Neural crest cell (in vitro differentiated cells): ENCODE measurements at regions not wholly inside any gene's neighbourhood (a gene's known extent, or its start where the extent isn't known, plus 50 kb on each side); places are given as distances from the start of the nearest gene placed in this dataset.

ENCODE experiments used
- DNase-seq: peaks from one replicate; pipeline ENCODE4 v3.0.0; 2021; ENCODE audit warnings: low read depth, mixed read lengths, low spot score
- H3K27ac Mint-ChIP-seq: one replicate; pipeline ENCODE4 v1.8.0; 2021; ENCODE audit warnings: mild to moderate bottlenecking, mixed read lengths; ENCODE audit not compliant: unreplicated experiment
- H3K27me3 Mint-ChIP-seq: 2 replicates; pipeline ENCODE4 v1.8.0; 2021; ENCODE audit warnings: low read depth, mild to moderate bottlenecking, mixed read lengths
- H3K36me3 Mint-ChIP-seq: 2 replicates; pipeline ENCODE4 v1.8.0; 2021; ENCODE audit warnings: low read depth, mild to moderate bottlenecking, mixed read lengths
- H3K4me1 Mint-ChIP-seq: 2 replicates; pipeline ENCODE4 v1.8.0; 2021; ENCODE audit warnings: mixed read lengths
- H3K4me3 Mint-ChIP-seq: one replicate; pipeline ENCODE4 v1.8.0; 2021; ENCODE audit warnings: mild to moderate bottlenecking, mixed read lengths
- H3K9me3 Mint-ChIP-seq: 2 replicates; pipeline ENCODE4 v1.8.0; 2021; ENCODE audit warnings: mixed read lengths
- CTCF ChIP-seq: fragments of 200-600 bp; sonication (generic); conservative IDR thresholded peaks from 2 replicates; pipeline ENCODE4 v1.5.0; 2021; ENCODE audit warnings: antibody characterized with exemption, mild to moderate bottlenecking

DNA sequence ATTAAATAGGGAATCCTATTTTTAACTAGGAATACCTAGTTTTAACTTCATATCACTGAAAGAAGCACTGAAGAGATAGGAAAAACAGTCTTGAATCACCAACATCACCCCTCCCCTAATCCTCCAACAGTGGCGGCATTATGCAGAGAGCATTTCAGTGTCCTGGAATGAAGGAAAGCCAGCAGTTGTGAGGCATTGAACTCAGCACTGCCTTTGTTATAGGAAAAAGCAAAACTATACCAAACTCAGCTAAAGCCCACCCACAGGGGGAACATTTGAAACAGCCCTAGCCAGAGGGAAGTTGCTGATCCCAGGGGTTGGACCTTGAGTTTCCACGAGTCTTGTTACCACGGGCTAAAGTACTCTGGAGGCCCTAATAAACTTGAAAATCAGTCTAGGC lies 310.6 kb upstream of the EDIL3 start:
- no peak for TF ChIP-seq CTCF
- H3K9me3 Mint-ChIP-seq: peaks cover 20% of the 10 kb centered on the region
- H3K27me3 Mint-ChIP-seq: no peaks in the 10 kb centered on the region
- H3K4me1 Mint-ChIP-seq: peaks cover 9% of the 10 kb centered on the region
- H3K4me3 Mint-ChIP-seq: no peak overlapping the region
- H3K36me3 Mint-ChIP-seq: peaks cover 3% of the 10 kb centered on the region
- peak overlapping the region; percentile 92 for H3K27ac Mint-ChIP-seq
- no peak for DNase-seq

GRCh38 chr5:84693256-84693655 lies 308.6 kb upstream of the EDIL3 start:
- Mint-ChIP-seq H3K27me3 (no peaks in the 10 kb centered on the region), H3K36me3 (peaks cover 3% of the 10 kb centered on the region), H3K4me1 (peaks cover 9% of the 10 kb centered on the region), H3K27ac (no peak overlapping the region), H3K9me3 (peaks cover 13% of the 10 kb centered on the region), H3K4me3 (no peak overlapping the region)
- no peak for DNase-seq
- no peak for TF ChIP-seq CTCF

GRCh38 chr5:84688566-84688965 lies 303.9 kb upstream of the EDIL3 start:
- Mint-ChIP-seq H3K27ac (no peak overlapping the region), H3K36me3 (peaks cover 3% of the 10 kb centered on the region), H3K4me3 (no peak overlapping the region), H3K4me1 (no peaks in the 10 kb centered on the region), H3K27me3 (no peaks in the 10 kb centered on the region), H3K9me3 (peaks cover 8% of the 10 kb centered on the region)
- no peak for TF ChIP-seq CTCF
- DNase-seq: no peak

DNA sequence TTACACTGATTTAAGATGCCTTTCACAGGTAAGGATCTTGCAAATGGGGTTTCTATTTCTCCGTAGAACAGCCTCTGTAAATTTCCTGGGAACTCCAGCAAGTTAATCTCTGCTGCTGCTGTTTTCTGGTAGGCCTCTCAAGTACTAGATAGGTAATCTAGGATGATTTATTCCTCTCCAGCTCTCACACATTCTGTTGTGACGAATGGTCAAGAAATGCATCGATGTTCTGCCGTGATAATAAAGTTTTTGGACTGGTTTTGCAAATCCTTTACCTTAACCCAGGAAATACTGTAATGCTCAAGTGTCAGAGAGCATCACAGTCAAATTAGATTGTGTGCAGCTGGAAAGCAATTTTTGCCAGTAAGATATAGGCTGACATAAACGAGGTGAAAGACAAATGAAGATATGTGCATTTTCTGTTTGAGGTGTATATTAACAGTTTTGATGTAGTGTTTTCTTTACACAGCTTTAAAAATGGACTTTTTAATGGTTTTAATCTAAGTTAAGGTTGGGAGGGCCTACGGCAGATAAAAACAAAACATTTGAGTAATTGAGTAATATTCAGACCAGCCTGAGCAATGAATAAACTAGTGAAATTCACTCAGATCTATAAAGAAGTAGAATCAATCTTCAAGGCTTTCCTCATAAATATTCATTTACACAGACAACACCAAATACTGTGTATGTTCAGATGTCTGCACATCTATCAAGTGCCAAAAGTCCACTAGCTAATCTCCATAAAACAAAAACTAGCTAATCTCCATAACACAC lies 300.6 kb upstream of the EDIL3 start:
- Mint-ChIP-seq H3K36me3 (no peaks in the 10 kb centered on the region), H3K4me3 (no peak overlapping the region), H3K27me3 (no peaks in the 10 kb centered on the region), H3K4me1 (no peaks in the 10 kb centered on the region), H3K27ac (no peak overlapping the region), H3K9me3 (no peaks in the 10 kb centered on the region)
- no peak for TF ChIP-seq CTCF
- DNase-seq: no peak

DNA sequence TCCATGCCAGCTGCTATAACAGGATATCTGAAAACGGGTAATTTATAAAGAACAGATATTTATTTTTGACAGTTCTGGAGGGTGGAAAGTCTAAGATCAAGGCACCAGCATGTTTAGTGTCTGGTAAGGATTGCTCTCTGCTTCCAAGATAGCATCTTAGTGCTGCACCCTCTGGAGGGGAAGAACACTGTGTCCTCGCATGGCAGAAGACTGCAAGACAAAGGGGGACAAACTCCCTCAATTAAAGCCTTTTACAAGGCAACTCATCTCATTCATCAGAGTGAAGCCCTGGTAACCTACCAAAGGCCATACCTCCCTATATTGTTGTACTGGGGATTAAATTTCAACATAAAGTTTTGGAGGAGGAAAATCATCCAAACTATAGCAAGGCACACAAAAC lies 298.9 kb upstream of the EDIL3 start:
- TF ChIP-seq CTCF: no peak
- no peaks in the 10 kb centered on the region for H3K27me3 Mint-ChIP-seq

More for the DNA sequence above, 298.9 kb upstream of the EDIL3 start:
- DNase-seq: no peak
- H3K36me3 Mint-ChIP-seq: no peaks in the 10 kb centered on the region
- H3K9me3 Mint-ChIP-seq: no peaks in the 10 kb centered on the region
- no peak overlapping the region for H3K27ac Mint-ChIP-seq
- H3K4me1 Mint-ChIP-seq: no peaks in the 10 kb centered on the region
- H3K4me3 Mint-ChIP-seq: no peak overlapping the region
